A673 (cell line): ENCODE measurements at regions not wholly inside any gene's neighbourhood (a gene's known extent, or its start where the extent isn't known, plus 50 kb on each side); places are given as distances from the start of the nearest gene placed in this dataset.

Experiments
- BruUV-seq: library from RNA; stranded (reverse); fragments of 400-500 nt; replicated peaks from 2 replicates; lab custom pipeline; 2021; lab: Mats Ljungman, UMichigan
- CTCF ChIA-PET: fragments of 300-600 bp; sonication (Branson Sonifier 250); formaldehyde crosslinking; loops from one replicate; lab custom pipeline; 2022; ENCODE audit warnings: antibody characterized with exemption; lab: Charles Lee
- POLR2A ChIA-PET: fragments of 300-600 bp; sonication (Branson Sonifier 250); formaldehyde crosslinking; loops from one replicate; lab custom pipeline; 2022; ENCODE audit warnings: antibody characterized with exemption; ENCODE audit not compliant: low non-redundant PET; lab: Charles Lee
- DNase-seq: peaks from one replicate; pipeline ENCODE4 v3.0.0-alpha.2; 2015; ENCODE audit warnings: low spot score
- H3K27ac ChIP-seq: fragments of 200-600 bp; sonication (generic); 2 replicates; pipeline ENCODE4 v1.5.1; 2016; ENCODE audit warnings: mixed run types, low read depth, mild to moderate bottlenecking, mixed read lengths, antibody characterized with exemption, low read length; ENCODE audit not compliant: poor library complexity, severe bottlenecking
- H3K27me3 ChIP-seq: fragments of 200-600 bp; sonication (generic); replicated peaks from 2 replicates; pipeline ENCODE4 v1.6.1; 2017; ENCODE audit warnings: mixed run types, low read depth, mild to moderate bottlenecking, mixed read lengths, antibody characterized with exemption, low read length; ENCODE audit not compliant: insufficient read depth, poor library complexity
- H3K36me3 ChIP-seq: fragments of 200-600 bp; sonication (generic); 2 replicates; pipeline ENCODE4 v1.6.1; 2016; ENCODE audit warnings: mixed run types, mild to moderate bottlenecking, mixed read lengths, antibody characterized with exemption, low read length; ENCODE audit not compliant: insufficient read depth, poor library complexity, severe bottlenecking
- H3K4me1 ChIP-seq: fragments of 200-600 bp; sonication (generic); 2 replicates; pipeline ENCODE4 v1.6.1; 2017; ENCODE audit warnings: mixed run types, mild to moderate bottlenecking, mixed read lengths, antibody characterized with exemption, low read length; ENCODE audit not compliant: insufficient read depth, poor library complexity, severe bottlenecking
- H3K4me3 ChIP-seq: fragments of 200-600 bp; sonication (generic); 2 replicates; pipeline ENCODE4 v1.5.1; 2016; ENCODE audit warnings: low read depth, mixed run types, mild to moderate bottlenecking, mixed read lengths, low read length; ENCODE audit not compliant: poor library complexity, severe bottlenecking
- H3K9me3 ChIP-seq: fragments of 200-600 bp; sonication (generic); 2 replicates; pipeline ENCODE4 v1.6.1; 2016; ENCODE audit warnings: mixed run types, low read depth, mild to moderate bottlenecking, mixed read lengths, antibody characterized with exemption, low read length; ENCODE audit not compliant: poor library complexity, severe bottlenecking
- EZH2 ChIP-seq: fragments of 200-600 bp; sonication (generic); IDR thresholded peaks from 2 replicates; pipeline ENCODE4 v1.6.1; 2017; ENCODE audit warnings: borderline replicate concordance, low read depth, mild to moderate bottlenecking, mixed read lengths, antibody characterized with exemption, low read length; ENCODE audit not compliant: poor library complexity, severe bottlenecking
- intact Hi-C: fragments of 100-400 bp; cut with micrococcal nuclease; formaldehyde crosslinking; loops from one replicate; pipeline ENCODE4 v1.10.0; 2022; ENCODE audit not compliant: unreplicated experiment
- TF ChIP-seq, protein P1 (sequence below): fragments of 300-800, 200-600 bp; sonication (generic); conservative IDR thresholded peaks from 2 replicates; pipeline ENCODE4 v1.5.1; 2017; ENCODE audit warnings: low read depth, mild to moderate bottlenecking, antibody characterized with exemption, low read length, moderate library complexity, mixed read lengths

GRCh38 chr7:46767071-46767470 lies 814.8 kb downstream of the TNS3 start:
- CTCF ChIA-PET: no interaction called here
- POLR2A ChIA-PET: no interaction called here
- Histone ChIP-seq H3K4me1 (no peaks in the 10 kb centered on the region), H3K27me3 (no peaks in the 10 kb centered on the region), H3K9me3 (peaks cover 14% of the 10 kb centered on the region), H3K27ac (no peak overlapping the region), H3K4me3 (no peak overlapping the region), H3K36me3 (no peaks in the 10 kb centered on the region)
- no peak for DNase-seq
- no TSS peak for BruUV-seq
- intact Hi-C loops: no loop called here
- TF ChIP-seq, protein P1, sequence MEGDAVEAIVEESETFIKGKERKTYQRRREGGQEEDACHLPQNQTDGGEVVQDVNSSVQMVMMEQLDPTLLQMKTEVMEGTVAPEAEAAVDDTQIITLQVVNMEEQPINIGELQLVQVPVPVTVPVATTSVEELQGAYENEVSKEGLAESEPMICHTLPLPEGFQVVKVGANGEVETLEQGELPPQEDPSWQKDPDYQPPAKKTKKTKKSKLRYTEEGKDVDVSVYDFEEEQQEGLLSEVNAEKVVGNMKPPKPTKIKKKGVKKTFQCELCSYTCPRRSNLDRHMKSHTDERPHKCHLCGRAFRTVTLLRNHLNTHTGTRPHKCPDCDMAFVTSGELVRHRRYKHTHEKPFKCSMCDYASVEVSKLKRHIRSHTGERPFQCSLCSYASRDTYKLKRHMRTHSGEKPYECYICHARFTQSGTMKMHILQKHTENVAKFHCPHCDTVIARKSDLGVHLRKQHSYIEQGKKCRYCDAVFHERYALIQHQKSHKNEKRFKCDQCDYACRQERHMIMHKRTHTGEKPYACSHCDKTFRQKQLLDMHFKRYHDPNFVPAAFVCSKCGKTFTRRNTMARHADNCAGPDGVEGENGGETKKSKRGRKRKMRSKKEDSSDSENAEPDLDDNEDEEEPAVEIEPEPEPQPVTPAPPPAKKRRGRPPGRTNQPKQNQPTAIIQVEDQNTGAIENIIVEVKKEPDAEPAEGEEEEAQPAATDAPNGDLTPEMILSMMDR: no peak
- TF ChIP-seq EZH2: no peak

GRCh38 chr7:46764100-46764936 lies 817.6 kb downstream of the TNS3 start:
- no TSS peak for BruUV-seq
- TF ChIP-seq, protein P1: no peak
- Histone ChIP-seq H3K27ac (no peak overlapping the region), H3K36me3 (no peaks in the 10 kb centered on the region), H3K4me1 (no peaks in the 10 kb centered on the region), H3K27me3 (no peaks in the 10 kb centered on the region), H3K9me3 (peaks cover 8% of the 10 kb centered on the region), H3K4me3 (no peak overlapping the region)
- DNase-seq: peak; percentile 62
- intact Hi-C loops: no loop called here
- CTCF ChIA-PET: no interaction called here
- POLR2A ChIA-PET: no interaction called here

DNA sequence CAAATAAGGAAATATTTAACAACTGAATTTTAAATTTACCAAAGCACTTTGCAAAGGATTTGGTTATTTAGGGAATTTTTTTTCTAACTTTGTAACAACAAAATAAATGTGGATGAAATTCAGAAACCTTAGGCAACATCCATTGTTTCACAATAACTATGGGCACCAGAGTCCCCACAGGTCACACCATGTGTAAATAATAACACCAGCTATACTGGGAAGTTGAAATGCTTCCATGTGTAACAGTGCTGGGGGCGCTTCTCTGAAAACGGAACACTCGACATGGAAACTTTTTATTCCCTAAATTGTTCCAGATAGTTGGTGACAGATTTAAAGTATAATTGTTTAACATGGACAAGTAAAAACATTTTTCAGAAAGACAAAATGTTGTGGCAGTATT lies 818.6 kb downstream of the TNS3 start:
- Histone ChIP-seq H3K4me3 (no peak overlapping the region), H3K27ac (no peak overlapping the region), H3K9me3 (no peaks in the 10 kb centered on the region), H3K27me3 (no peaks in the 10 kb centered on the region), H3K36me3 (no peaks in the 10 kb centered on the region), H3K4me1 (no peaks in the 10 kb centered on the region)
- intact Hi-C loops: no loop called here
- ChIA-PET CTCF (no interaction called here), POLR2A (no interaction called here)
- no peak for DNase-seq
- no peak for TF ChIP-seq EZH2
- TF ChIP-seq, protein P1: no peak
- BruUV-seq: no TSS peak
